HG02970 (cell line): ENCODE measurements at regions not wholly inside any gene's neighbourhood (a gene's known extent, or its start where the extent isn't known, plus 50 kb on each side); places are given as distances from the start of the nearest gene placed in this dataset.
"Not testable (repeated sequence)": the region's sequence is repeated elsewhere in the genome, so short reads cannot be mapped to it uniquely, and the experiment has no call there.

Source experiments
- ATAC-seq: cut with Tn5 transposase; IDR thresholded peaks from one replicate; pipeline ENCODE4 v1.9.1; 2021; ENCODE audit warnings: mild to moderate bottlenecking, moderate library complexity, moderate number of reproducible peaks; ENCODE audit not compliant: unreplicated experiment, low FRiP score

DNA sequence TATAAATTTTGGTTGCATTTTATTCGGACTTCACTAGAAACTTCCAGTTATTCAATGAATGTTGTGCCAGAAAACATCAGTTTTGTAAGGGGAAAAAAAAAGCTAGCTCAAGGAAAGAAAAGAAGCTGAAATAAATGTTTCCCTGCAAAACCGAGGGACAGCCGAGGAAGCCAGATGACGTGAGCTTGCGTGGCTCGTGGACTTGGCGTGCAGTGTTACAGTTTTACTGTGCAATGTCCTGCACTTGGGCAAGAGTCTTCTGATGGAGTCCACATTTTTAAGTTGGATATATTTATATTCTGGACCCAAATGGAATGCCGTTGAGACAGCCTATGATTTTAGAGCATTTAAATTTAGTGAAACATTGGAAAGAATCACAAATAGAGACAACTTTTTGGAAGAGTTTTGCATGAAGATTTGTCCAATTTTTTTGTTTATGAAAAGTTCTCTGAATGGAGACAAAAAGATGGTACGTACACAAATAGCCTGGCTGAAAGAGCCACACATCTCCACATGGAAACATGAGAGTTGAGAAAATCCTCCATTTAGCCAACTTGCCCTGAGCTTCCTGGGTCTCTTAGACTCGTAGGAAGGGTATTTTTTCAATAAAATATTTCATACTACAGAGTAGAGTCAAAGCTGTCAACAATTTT lies 210.5 kb downstream of the BANP start:
- ATAC-seq: not testable (repeated sequence)

DNA sequence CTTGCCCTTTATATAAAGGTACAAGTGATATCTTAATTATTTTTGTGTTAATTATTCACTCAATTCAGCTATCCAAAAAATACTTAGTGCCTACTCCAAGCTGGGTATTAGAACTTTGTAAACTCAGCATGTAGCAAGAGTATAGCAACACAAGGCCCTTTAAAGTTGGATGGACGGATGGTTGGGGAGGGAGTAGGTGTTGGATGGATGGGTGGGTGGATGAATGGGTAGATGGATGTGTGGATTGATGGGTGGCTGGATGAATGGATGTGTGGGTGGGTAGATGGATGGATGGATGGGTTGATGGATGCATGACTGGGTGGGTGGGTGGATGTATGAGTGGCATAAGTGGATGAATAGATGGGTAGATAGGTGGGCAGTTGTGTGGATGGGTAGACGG lies 211.5 kb downstream of the BANP start:
- not testable (repeated sequence) for ATAC-seq

DNA sequence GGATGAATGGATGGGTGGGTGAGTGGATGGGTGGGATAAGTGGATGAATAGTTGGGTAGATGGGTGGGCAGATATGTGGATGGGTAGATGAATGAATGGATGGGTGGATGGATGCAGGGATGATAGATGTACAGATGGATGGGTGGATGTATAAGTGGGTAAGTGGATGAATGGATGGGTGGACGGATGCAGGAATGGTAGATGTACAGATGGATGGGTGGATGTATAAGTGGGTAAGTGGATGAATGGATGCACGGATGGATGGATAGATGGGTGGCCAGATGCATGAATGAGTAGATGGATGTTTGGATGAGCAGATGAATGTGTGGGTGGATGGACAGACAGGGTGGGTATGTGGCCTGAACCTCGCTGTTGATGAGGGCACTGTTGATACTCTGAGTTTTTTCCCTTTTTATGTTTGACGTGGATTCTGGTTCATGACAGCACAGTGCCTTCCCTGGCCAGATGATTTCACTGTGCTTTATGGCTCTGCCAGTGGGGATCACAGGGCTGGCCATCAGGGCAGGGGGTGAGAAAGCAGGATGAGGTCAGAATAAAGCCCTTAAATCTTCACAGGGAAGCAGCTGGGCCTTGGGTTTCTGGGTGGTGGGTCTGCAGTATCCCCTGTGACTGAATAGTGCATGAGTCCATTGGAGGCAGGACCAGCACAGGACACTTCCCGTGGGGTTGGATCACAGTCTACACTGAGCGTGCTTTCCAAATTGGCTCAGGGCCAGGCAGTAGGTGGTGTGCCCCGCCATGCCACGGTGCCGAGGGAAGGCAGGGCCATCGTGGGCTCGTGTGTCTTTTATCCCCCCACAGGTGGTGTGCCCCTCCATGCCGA lies 213.2 kb downstream of the BANP start:
- ATAC-seq: not testable (repeated sequence)

DNA sequence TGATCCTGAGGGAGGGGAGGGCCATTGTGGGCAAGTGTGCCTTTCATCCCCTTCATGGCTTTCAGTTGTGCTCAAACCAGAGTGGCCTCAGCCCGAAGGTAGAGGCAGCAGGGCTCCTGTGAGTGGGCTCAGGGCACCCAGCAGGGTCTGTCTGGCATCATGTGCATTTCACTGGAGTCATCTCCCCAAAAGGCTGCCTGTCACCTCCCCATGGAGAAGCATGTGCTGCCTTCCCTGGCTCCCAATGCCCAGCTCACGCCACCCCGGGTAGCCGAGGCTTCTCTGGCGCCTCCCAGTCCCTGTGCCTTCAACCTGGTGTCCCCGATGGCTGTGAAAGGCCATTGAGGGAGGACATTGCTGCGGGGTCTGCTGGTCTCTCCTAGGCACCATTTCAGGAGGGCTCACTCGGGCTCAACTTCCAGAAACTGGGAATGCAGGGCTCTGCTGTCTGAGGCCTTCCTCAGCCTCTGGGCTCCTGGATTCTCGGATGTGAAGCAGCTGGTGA lies 213.9 kb downstream of the BANP start:
- not testable (repeated sequence) for ATAC-seq

DNA sequence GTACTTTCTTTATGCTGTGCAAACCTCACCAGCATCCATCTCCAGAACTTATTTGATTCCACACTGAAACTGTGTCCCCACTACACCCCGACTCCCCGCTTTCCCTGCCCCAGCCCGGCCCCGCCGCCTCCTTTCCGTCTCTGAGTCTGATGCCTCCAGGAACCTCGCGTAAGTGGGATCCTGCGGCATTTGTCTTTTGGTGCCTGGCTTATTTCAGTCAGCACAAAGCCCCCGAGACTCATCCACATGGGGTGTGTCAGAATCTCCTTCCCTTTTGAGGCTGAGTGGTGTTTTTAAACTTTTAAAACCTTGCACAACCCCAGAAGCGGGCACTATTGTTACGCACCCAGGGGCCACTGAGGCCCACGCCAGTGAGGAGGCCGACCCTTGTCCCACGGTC lies 214.4 kb downstream of the BANP start:
- not testable (repeated sequence) for ATAC-seq

DNA sequence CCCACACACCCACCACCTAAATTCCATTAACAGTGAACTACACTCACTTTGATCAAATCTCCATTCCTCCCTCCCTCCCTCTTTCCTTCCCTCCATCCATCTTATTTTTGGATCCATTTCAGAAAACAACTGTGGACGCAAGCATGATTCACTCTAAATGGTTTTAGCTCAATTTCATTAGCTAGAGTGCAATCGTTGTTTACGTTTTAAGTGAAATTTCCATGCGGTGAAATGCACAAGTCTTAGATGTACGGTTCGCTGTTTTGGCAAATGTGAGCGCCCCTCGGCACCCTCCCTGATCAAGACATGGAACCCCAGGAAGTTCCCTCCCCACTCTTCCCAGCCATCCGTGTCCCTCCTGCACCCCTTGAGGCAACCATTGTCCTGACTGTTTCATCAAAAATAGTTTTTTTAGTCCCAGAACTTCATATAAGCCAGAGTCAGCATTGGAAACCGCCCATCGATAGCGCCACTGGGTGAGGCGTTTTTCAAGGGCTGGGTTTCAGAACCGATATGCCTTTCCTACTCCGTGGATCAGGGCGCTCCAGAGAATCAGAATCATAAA lies 215.1 kb downstream of the BANP start:
- not testable (repeated sequence) for ATAC-seq

DNA sequence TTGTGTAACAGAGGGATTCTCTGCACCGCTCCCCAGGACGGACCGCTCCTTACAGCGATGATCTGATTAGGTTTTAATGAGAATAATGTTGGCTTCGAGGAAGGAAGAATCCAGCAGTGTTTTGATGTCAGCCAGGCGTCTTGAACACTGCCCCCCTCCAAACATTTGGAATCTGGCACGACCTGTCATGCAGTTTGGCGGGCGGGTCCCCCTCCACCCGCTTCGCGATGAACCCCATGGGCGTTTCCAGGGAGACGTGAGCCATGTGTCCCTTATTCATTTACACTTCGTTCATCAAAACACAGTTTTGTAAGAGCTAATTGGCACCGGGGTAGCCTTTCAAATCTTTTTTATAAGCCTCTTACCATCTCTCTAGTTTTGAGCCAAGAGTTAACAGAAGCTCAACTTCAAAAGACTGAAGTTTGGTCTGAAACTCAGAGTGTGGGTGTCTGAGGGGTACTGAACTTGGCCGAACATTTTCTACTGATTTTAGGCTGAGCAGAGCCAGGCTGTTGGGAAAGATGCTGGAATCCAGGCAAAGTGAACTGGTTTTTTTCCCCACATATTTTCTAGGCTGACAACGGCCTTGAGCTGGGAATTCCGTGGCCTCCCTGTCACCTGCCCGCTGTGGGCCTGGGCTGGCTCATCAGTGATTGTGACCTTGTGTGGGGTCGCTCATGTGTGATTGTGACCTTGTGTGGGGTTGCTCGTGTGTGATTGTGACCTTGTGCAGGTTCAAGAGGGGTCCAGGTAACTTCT lies 214.8 kb upstream of the ZNF469 start:
- ATAC-seq: not testable (repeated sequence)

DNA sequence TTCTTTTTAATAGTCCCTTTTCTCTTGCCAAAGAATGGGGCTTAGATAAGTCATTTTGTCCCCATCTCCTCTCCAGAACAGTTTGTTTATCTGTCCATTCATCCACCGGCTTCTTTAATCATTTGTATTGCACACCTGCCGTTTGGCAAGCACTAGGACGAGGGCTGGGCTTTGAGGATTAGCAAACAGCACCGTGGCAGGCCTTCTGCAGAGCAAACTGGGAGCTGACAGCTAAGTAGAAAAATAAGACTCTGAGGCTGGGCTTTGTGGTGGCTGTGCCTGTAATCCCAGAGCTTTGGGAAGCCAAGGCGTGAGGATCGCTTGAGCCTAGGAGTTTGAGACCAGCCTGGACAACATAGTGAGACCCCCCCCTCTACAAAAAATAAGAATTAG lies 214.2 kb upstream of the ZNF469 start:
- not testable (repeated sequence) for ATAC-seq

DNA sequence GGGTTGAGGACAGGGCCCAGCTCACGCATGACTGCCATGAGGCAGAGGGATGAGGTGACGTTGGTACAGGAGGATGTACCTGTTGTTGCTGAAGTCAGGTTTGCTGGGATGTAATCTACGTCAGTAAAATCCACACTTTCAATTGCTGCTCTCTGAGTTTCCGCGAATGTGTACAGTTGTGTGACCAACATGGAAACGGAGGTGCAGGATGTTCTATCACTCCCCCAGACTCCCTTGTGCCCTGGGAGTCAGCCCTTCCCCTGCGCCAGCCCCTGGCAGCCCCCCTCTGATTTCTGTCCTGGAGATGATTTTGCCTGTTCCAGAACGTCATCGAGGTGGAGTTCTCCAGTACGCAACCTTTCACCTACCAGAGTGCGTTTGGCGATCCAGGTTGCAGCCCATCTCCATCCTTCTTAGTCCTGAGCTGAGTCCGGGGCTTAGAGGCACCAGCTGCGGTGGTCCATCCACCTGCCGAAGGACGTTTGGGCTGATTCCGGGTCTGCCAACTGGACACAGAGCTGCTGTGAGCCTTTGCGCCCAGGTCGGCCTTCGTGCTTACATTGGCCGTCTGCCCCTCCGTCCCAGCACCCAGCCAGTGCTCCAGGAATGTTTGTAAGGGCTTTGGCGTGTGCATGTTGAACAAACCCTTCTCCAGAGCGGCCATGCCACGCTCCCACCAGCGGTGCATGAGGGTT lies 213.5 kb upstream of the ZNF469 start:
- not testable (repeated sequence) for ATAC-seq

DNA sequence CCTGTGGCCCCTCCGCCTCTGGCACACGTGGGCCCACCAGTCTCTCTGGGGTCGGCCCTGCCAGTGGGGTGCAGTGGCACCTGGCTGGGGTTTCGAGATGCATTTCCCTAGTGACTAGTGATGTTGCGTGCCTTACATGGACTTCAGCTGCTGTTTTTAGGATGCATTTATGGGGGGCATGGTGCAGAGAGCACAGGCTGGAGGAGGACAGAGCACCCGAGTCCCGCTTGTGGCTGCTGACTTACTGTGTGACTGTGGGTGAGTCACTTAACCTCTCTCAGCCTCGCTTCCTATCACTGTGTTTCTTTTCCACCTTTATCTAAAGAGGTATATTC lies 213.0 kb upstream of the ZNF469 start:
- not testable (repeated sequence) for ATAC-seq

DNA sequence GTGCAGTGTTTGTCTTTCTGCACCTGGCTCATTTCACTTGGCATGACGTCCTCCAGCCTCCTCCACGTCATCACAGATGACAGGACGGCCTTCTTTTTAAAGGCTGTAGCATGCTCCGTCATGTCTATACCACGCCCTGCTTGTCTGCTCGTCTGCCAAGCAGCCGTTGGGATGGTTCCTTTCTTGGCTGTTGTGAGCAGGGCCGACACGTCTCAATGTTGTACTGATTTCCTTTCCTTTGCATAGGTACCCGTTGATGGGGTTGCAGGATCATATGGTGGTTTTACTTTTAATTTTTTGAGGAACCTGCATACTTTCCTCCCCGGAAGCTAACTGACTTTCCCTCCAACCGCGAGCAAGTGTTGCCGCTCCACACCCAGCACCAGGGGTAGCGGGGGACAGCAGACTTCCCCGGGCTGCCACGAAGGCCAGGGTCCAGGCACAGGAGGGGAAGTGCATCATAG lies 212.2 kb upstream of the ZNF469 start:
- no peak for ATAC-seq

DNA sequence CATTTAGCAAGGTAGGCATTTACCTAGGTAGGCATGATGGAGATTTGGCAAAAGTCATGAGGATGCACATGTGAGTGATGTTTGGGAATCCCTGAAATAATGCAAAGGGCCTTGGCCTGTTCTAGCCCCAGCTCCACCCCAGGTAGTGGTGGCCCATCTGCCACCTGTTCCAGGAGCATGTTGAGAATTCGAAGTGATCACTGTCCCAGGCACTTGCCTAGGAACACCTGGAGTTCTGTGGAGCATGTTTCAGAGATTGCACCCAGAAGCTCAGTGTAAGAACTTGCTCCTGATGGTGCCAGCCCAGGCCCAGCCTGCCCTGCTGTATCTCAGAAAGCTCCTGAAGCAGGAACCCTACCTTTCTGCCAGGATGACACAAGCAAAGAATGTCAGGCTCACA lies 211.6 kb upstream of the ZNF469 start:
- ATAC-seq: not testable (repeated sequence)

DNA sequence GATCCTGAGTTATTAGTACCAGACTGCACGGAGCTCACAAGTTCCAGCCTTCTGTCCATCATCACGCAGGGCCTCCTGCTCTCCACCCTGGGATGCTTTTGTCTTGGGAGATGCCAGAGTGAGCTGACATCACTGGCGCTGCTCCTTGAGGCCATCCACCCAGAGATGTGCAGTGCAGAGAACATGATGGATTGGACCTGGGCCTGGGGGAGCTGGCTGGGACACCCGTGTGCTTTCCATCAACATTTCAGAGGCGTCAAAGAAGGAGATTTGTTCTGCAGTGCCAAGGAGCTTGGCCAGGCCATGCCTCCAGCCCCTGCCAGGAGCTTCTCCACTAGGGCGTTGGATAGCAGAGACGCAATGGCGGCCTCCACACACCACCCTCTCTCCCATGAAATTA lies 206.6 kb upstream of the ZNF469 start:
- not testable (repeated sequence) for ATAC-seq

DNA sequence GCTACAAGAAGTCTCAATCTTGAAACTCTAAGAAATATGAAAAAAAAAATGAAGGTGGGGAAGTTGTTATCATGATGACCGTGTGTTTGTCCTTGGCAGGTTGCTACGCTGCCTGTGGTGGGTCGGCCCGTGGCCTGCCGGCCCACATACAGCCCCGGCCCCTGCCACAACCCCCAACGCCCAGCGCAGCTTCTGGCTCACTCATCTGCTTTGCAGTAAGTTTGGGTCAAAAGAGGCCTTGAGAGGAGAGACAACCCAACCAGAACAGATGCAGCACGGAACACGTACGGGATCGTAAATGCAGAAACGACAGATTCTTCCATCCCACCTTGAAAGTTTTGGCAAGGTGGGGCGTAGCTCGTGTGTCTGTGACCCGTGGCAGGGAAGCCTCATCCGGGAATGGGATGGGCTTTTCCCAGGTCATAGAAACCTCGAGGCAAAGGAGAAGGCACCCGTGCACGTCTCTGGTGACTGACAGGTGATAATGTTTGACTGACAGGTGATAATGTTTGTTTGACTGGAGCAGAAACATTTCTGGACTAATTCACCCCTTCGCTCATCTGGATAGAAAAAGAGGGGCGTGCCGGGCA lies 206.1 kb upstream of the ZNF469 start:
- not testable (repeated sequence) for ATAC-seq

DNA sequence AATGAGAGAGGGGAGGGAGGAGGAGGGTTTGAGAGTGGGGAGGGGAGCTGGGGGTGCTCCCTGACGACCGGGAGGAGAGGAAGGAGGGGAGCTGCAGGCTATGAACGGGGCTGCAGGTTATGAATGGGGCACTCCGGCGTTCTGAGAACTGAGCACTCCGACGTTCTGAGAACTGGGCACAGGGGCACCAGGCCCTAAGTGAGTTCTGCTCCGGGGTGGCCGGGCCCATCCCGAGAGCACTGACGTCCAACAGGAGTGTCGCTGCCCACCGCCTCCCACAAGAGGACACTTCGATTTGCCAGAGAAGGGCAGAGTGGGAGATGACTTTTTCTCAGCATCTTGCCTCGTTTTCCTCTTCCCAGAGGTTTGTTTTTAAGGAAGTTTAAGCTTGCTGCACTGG lies 204.5 kb upstream of the ZNF469 start:
- ATAC-seq: not testable (repeated sequence)

DNA sequence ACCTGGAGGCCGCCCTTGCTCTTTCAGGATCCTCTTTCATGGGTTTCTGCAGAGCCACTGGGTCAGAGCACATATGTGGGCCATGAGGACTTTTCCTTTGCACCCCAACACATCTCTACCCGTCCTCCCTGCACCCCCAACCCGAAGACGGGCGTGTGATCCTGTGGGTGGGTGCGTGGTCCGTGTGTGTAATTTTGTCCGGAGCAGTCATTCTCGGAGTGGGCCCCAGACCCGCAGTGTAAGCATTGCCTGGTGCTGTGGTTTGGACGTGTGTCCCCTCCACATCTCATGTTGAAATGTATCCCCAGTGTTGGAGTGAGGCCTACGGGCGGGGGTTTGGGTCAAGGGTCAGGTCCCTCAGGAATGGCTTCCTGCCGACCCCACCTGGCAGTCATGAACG lies 203.9 kb upstream of the ZNF469 start:
- ATAC-seq: not testable (repeated sequence)

DNA sequence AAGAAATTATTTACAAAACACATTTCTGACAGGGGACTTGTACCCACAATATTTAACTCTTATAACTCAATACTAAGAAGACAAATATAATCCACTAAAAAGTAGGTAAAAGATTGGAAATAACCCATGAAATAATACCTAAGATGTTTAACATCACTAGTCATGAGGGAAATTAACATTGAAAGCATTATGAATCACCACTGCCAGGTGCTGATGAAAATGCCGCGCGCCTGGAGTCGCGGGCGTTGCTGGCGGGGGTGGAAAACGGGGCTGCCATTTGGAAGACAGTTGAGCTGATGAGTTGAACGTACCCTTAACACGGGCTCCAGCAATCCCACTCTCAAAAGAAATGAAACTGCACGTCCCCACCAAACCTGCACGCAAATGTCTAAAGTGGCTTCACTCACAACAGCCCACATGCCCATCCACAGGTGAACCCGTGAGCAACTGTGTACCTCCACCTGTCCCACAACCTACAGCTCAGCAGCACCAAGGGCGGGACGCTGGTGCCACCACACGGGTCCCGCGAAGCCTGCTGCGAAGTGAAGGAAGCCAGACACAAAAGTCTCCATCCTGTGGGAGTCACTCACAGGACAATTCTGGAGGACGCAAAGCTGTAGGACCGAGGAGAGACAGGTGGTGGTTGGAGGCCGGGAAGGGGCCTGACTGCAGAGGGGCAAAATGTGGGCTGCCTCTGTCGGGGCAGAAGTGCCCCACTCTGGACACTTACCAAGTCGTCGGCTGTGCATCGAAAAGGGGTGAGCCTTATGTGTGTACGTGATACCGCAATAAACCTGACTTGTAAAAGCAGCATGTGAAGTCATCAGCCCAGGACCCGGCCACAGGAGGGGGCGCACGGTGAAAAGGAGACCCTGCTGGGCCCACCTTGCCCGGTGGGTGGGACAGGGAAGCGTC lies 199.5 kb upstream of the ZNF469 start:
- ATAC-seq: not testable (repeated sequence)

DNA sequence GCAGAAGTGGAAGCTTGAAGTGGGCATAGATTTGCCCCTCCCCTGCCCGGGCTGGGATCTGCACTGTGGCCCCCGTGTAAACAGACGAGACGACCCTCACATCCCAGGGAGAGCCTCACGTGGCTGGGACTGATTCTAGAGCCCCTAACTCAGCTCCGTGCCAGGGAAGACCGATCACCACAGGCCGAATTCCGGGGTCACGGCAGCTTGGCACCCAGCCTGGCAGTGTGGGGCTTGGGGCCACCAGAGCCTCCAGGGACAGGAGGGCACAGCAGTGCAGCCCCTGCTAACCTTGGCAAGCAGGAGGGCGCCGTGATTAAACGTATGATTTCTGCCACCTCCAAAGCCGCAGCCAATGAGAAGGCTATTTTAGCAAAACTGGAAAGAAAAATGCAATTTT lies 198.7 kb upstream of the ZNF469 start:
- ATAC-seq: not testable (repeated sequence)
